ENCODE measurements at regions not wholly inside any gene's neighbourhood (a gene's known extent, or its start where the extent isn't known, plus 50 kb on each side); places are given as distances from the start of the nearest gene placed in this dataset.

DNA sequence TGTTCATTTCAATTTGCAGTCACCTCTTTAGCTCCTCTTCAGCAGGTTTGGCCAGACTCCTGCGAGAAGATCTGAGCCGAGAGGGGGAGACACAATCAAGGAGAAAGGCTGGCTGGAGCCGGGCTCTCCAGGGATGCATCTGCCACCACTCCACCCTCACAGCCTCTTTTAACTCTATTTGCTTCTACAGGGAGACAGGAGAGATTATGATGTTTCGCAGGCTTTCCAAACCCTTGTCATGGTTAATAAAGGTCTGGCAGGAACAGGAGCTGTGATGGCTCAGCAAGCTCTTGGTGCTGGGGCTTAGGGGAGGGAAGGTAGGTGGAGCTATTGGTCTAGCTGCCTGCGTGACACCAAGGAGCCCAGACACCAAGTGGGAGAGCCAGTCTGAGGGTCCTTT is 448.1 kb upstream of the PODXL start:
- Histone ChIP-seq H3K4me2 (ENCODE audit: low read depth, low read length) (no peak overlapping the region), H2AFZ (replicated peaks; ENCODE audit: low read length, poor library complexity) (no peak overlapping the region), H3K56ac (ENCODE audit: extremely low read depth, insufficient read depth, low read length) (no peak overlapping the region), H3K14ac (replicated peaks; ENCODE audit: low read depth, low read length) (no peak overlapping the region), H4K20me1 (ENCODE audit: insufficient read depth, low read length) (no peaks in the 10 kb centered on the region), H2AK9ac (replicated peaks; ENCODE audit: low read depth, low read length, poor library complexity) (no peak overlapping the region), H3K9me3 (ENCODE audit: control insufficient read depth, insufficient read depth, low read length) (no peaks in the 10 kb centered on the region), H2BK120ac (ENCODE audit: low read depth, low read length) (no peak overlapping the region), H2BK20ac (ENCODE audit: low read depth, low read length) (no peak overlapping the region), H2AK5ac (ENCODE audit: low read depth, low read length) (no peak overlapping the region), H3K79me1 (ENCODE audit: low read depth in 1 of 2, low read length in 2 of 2) (no peaks in the 10 kb centered on the region), H4K8ac (ENCODE audit: low read depth in 2 of 2, low read length in 2 of 2) (no peak overlapping the region), H3K27me3 (ENCODE audit: control insufficient read depth, insufficient read depth, low read length) (peaks cover 1% of the 10 kb centered on the region; the same call in 1 of the 2 replicates), H2BK5ac (ENCODE audit: low read depth, low read length, poor library complexity, severe bottlenecking) (no peak overlapping the region), H3K23ac (ENCODE audit: low read depth, low read length) (no peak overlapping the region), H3K4ac (ENCODE audit: low read depth, low read length) (no peak overlapping the region), H2BK15ac (ENCODE audit: low read depth, low read length) (no peak overlapping the region), H3K18ac (ENCODE audit: low read depth, low read length) (no peak overlapping the region), H4K5ac (ENCODE audit: low read depth, low read length) (no peak overlapping the region), H4K91ac (ENCODE audit: insufficient read depth, low read depth, low read length) (no peak overlapping the region), H3K9me1 (ENCODE audit: insufficient read depth, low read length) (no peaks in the 10 kb centered on the region), H3K9ac (ENCODE audit: low read depth, low read length) (no peak overlapping the region), H3K4me3 (ENCODE audit: insufficient read depth, low read depth, low read length) (no peak overlapping the region), H3K4me1 (ENCODE audit: control insufficient read depth, insufficient read depth, low read length) (no peaks in the 10 kb centered on the region), H3K27ac (ENCODE audit: insufficient read depth, low read length) (no peak overlapping the region), H3K36me3 (ENCODE audit: control insufficient read depth, insufficient read depth, low read length) (no peaks in the 10 kb centered on the region)
- no CpG with 5 or more reads among the region's 5 CpGs for WGBS, 2 experiments (ENCODE audit: extremely low coverage in 2 of 2, insufficient read length in 1 of 2)
- intact Hi-C loops (cut with micrococcal nuclease), result loop anchor here (1.0 to 5.0 kb wide), 2 partner anchors 248 to 313 kb away; no protein-coding TSS in a partner anchor
- ChIA-PET POLR2A (ENCODE audit: unreplicated experiment) (no interaction called here), CTCF (interaction anchor here (0.9 to 1.3 kb wide), 3 partner anchors 10 to 266 kb away, joined by 3 to 12 read pairs (median 4); no protein-coding TSS in a partner anchor)
- DNase-seq, result no peak
- BruUV-seq (replicated peaks), result no TSS peak
- dilution Hi-C loops (cut with HindIII; ENCODE audit: low sequenced_read_pairs, unreplicated experiment), result no loop called here
- TF ChIP-seq POLR2A (IDR thresholded peaks at IDR 0.05; ENCODE audit: low read depth, low read length) (no peak), CHD1 (IDR thresholded peaks at IDR 0.05; ENCODE audit: low read depth, low read length) (no peak), MAFK (IDR thresholded peaks at IDR 0.05; ENCODE audit: low read depth, low read length) (no peak), CEBPB (IDR thresholded peaks at IDR 0.05; ENCODE audit: low read depth, low read length) (no peak), MXI1 (IDR thresholded peaks at IDR 0.05; ENCODE audit: borderline replicate concordance, low read depth, low read length) (no peak), RCOR1 (IDR thresholded peaks at IDR 0.05; ENCODE audit: insufficient replicate concordance, low read length) (no peak), SMC3 (IDR thresholded peaks at IDR 0.05; ENCODE audit: low read depth, low read length) (peak; percentile 24; the same call in 1 of the 2 replicates), CTCF (conservative IDR thresholded peaks at IDR 0.05; ENCODE audit: low read depth, low read length) (peak; percentile 36; the same call in 1 of the 2 replicates), MAZ (IDR thresholded peaks at IDR 0.05; ENCODE audit: borderline replicate concordance, low read depth, low read length) (no peak), NFE2L2 (IDR thresholded peaks at IDR 0.05; ENCODE audit: low read depth, low read length) (no peak), FOS (IDR thresholded peaks at IDR 0.05; ENCODE audit: low read depth, low read length) (no peak), RAD21 (IDR thresholded peaks at IDR 0.05; ENCODE audit: low read length) (peak; percentile 55)
- TF ChIP-seq, protein P1, sequence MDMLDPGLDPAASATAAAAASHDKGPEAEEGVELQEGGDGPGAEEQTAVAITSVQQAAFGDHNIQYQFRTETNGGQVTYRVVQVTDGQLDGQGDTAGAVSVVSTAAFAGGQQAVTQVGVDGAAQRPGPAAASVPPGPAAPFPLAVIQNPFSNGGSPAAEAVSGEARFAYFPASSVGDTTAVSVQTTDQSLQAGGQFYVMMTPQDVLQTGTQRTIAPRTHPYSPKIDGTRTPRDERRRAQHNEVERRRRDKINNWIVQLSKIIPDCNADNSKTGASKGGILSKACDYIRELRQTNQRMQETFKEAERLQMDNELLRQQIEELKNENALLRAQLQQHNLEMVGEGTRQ (IDR thresholded peaks at IDR 0.05; ENCODE audit: low read depth, low read length), result no peak
- TF ChIP-seq, protein P2, sequence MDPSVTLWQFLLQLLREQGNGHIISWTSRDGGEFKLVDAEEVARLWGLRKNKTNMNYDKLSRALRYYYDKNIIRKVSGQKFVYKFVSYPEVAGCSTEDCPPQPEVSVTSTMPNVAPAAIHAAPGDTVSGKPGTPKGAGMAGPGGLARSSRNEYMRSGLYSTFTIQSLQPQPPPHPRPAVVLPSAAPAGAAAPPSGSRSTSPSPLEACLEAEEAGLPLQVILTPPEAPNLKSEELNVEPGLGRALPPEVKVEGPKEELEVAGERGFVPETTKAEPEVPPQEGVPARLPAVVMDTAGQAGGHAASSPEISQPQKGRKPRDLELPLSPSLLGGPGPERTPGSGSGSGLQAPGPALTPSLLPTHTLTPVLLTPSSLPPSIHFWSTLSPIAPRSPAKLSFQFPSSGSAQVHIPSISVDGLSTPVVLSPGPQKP (IDR thresholded peaks at IDR 0.05; ENCODE audit: borderline replicate concordance, low read depth, low read length), result no peak
- ATAC-seq (ENCODE audit: low read depth), result peak; percentile 70; the same call in 1 of the 2 replicates
- in situ Hi-C loops (cut with MboI; ENCODE audit: low sequenced_read_pairs), result no loop called here

Data from IMR-90 (cell line).